Stimulated activated CD4-positive, alpha-beta T cell treated with anti-CD3 and anti-CD28 coated beads, Interleukin-4, amount 100 ng/mL, for 24 hours (primary cell): ENCODE measurements at regions not wholly inside any gene's neighbourhood (a gene's known extent, or its start where the extent isn't known, plus 50 kb on each side); places are given as distances from the start of the nearest gene placed in this dataset.

Source experiments
- DNase-seq: peaks from one replicate; pipeline ENCODE4 v3.0.0-alpha.2; 2020

GRCh38 chr16:85364323-85365040 lies 248.6 kb upstream of the GSE1 start:
- no peak for DNase-seq

GRCh38 chr16:85365120-85365519 lies 248.0 kb upstream of the GSE1 start:
- DNase-seq, result no peak

- no peak for DNase-seq
These were observed 246.9 kb upstream of the GSE1 start for GRCh38 chr16:85366031-85366763.

GRCh38 chr16:85367485-85367884 lies 245.6 kb upstream of the GSE1 start:
- DNase-seq, result no peak

- DNase-seq, result no peak
These were observed 244.1 kb upstream of the GSE1 start for GRCh38 chr16:85369060-85369459.

GRCh38 chr16:85369741-85370528 lies 243.2 kb upstream of the GSE1 start:
- peak; percentile 51 for DNase-seq

GRCh38 chr16:85370543-85370880 lies 242.6 kb upstream of the GSE1 start:
- no peak for DNase-seq

GRCh38 chr16:85370881-85371651 lies 242.1 kb upstream of the GSE1 start:
- DNase-seq, result no peak

GRCh38 chr16:85371948-85372347 lies 241.2 kb upstream of the GSE1 start:
- no peak for DNase-seq

GRCh38 chr16:85372627-85373372 lies 240.3 kb upstream of the GSE1 start:
- DNase-seq, result no peak

GRCh38 chr16:85373741-85374570 lies 239.2 kb upstream of the GSE1 start:
- DNase-seq, result no peak

GRCh38 chr16:85374571-85374872 lies 238.6 kb upstream of the GSE1 start:
- no peak for DNase-seq

GRCh38 chr16:85375282-85375681 lies 237.8 kb upstream of the GSE1 start:
- DNase-seq, result no peak

GRCh38 chr16:85376292-85377095 lies 236.6 kb upstream of the GSE1 start:
- no peak for DNase-seq

GRCh38 chr16:85377388-85378144 lies 235.6 kb upstream of the GSE1 start:
- no peak for DNase-seq

GRCh38 chr16:85378145-85379040 lies 234.7 kb upstream of the GSE1 start:
- DNase-seq, result no peak

GRCh38 chr16:85379041-85380001 lies 233.8 kb upstream of the GSE1 start:
- no peak for DNase-seq

- no peak for DNase-seq
These were observed 233.1 kb upstream of the GSE1 start for GRCh38 chr16:85380002-85380395.
